Spleen (tissue), 11 donors: ENCODE measurements at regions not wholly inside any gene's neighbourhood (a gene's known extent, or its start where the extent isn't known, plus 50 kb on each side); places are given as distances from the start of the nearest gene placed in this dataset.
"Not testable (repeated sequence)": the region's sequence is repeated elsewhere in the genome, so short reads cannot be mapped to it uniquely, and the experiment has no call there.

ENCODE experiments used
- DNase-seq: peaks from one replicate; pipeline ENCODE4 v3.0.0-alpha.2; 2020
- H3K27ac ChIP-seq, 8 donors: fragments of 200-600 bp; sonication (generic) in 7 of 8; 1 replicate in 4 of 8; 2 replicates in 4 of 8; pipeline versions ENCODE4 v1.5.0 to v1.8.0; 2016 to 2021; ENCODE audit warnings: inconsistent platforms in 4 of 8, mild to moderate bottlenecking in 4 of 8, moderate library complexity in 1 of 8
- H3K27me3 ChIP-seq, 7 donors: fragments of 200-600 bp; sonication (generic) in 6 of 7; replicated peaks in 1 of 7; 1 replicate in 4 of 7; 2 replicates in 3 of 7; pipeline versions ENCODE4 v1.5.0 to v1.8.0; 2016 to 2021; ENCODE audit warnings: inconsistent platforms in 3 of 7, mild to moderate bottlenecking in 1 of 7
- H3K36me3 ChIP-seq, 6 donors: fragments of 200-600 bp; sonication (generic) in 5 of 6; 1 replicate in 4 of 6; 2 replicates in 2 of 6; pipeline versions ENCODE4 v1.5.0 to v1.8.0; 2016 to 2021; ENCODE audit warnings: inconsistent platforms in 2 of 6
- H3K4me1 ChIP-seq, 6 donors: fragments of 200-600 bp; sonication (generic) in 5 of 6; 1 replicate in 3 of 6; 2 replicates in 3 of 6; pipeline versions ENCODE4 v1.5.0 to v1.8.0; 2016 to 2021; ENCODE audit warnings: inconsistent platforms in 3 of 6
- H3K4me3 ChIP-seq, 8 donors: fragments of 200-600 bp; sonication (generic) in 7 of 8; 1 replicate in 4 of 8; 2 replicates in 4 of 8; pipeline versions ENCODE4 v1.5.0 to v1.8.0; 2016 to 2021; ENCODE audit warnings: inconsistent platforms in 4 of 8, mild to moderate bottlenecking in 4 of 8, moderate library complexity in 2 of 8
- H3K9me3 ChIP-seq, 8 donors: fragments of 200-600 bp; sonication (generic) in 7 of 8; 1 replicate in 4 of 8; 2 replicates in 4 of 8; pipeline versions ENCODE4 v1.5.0 to v1.8.0; 2016 to 2021; ENCODE audit warnings: inconsistent platforms in 4 of 8
- CTCF ChIP-seq, 11 experiments: fragments of 200-600 bp in 7 of 11; fragments of 450-650 bp in 4 of 11; sonication (generic) in 4 of 11; IDR thresholded peaks in 8 of 11; conservative IDR thresholded peaks in 3 of 11; 1 replicate in 7 of 11; 2 replicates in 4 of 11; pipeline versions ENCODE4 v1.4.0 to v1.8.0; 2016 to 2021; ENCODE audit warnings: antibody characterized with exemption in 11 of 11, inconsistent platforms in 4 of 11, mild to moderate bottlenecking in 1 of 11
- POLR2A ChIP-seq, 3 donors: fragments of 450-650 bp; IDR thresholded peaks; one replicate each; pipeline ENCODE4 v1.5.1; 2017; ENCODE audit warnings: antibody characterized with exemption in 3 of 3, mild to moderate bottlenecking in 1 of 3
- POLR2AphosphoS5 ChIP-seq, 3 donors: sonication (generic); formaldehyde crosslinking; IDR thresholded peaks; one replicate each; pipeline ENCODE4 v1.5.1; 2017; ENCODE audit warnings: antibody characterized with exemption in 3 of 3
- WGBS, 5 donors: extraction: QIAGEN DNeasy Blood & Tissue Kit in 3 of 5; methylation state at CpG; one replicate each; pipeline versions ENCODE4 v1.1.5 to v1.1.7; 2013 to 2018; 5-methylcytosine and 5-hydroxymethylcytosine counted together
- intact Hi-C: fragments of 100-400 bp; cut with DNase I; formaldehyde crosslinking; loops from one replicate; pipeline ENCODE4 v1.15.0; 2023; ENCODE audit warnings: low total_unique reads
- donor health status: healthy with polysubstance abuse.
- donor health status: DM: no; HTN: no; CAD: no; lungs with moderate emphysema.
- donor health status: DM: no; HTN: no; CAD: no.
- donor health status: Bipolar disorder and iron deficiency.
- donor health status: healthy.
- donor health status: DM: no; HTN: no; CAD: no.
- donor health status: DM: yes; HTN: yes; CAD: no.

GRCh38 chr7:68707159-68707558 is 891.1 kb upstream of the AUTS2 start:
- no peak overlapping the region for H3K27ac ChIP-seq
- no peak for DNase-seq
- WGBS, 5 donors: 73 to 85% (median 81%) methylated on average over 5 of the region's 5 CpGs
- no peaks in the 10 kb centered on the region for H3K4me1 ChIP-seq
- no peaks in the 10 kb centered on the region for H3K36me3 ChIP-seq
- intact Hi-C loops: no loop called here
- no peaks in the 10 kb centered on the region for H3K27me3 ChIP-seq
- no peak overlapping the region for H3K4me3 ChIP-seq
- TF ChIP-seq POLR2AphosphoS5 (IDR thresholded peaks at IDR 0.05): no peak
- TF ChIP-seq POLR2A (IDR thresholded peaks at IDR 0.05): no peak
- no peak for TF ChIP-seq CTCF (IDR thresholded peaks at IDR 0.05 in 8 of 11, conservative IDR thresholded peaks at IDR 0.05 in 3 of 11)
- peaks cover 0 to 51% (median 9%) of the 10 kb centered on the region in 8 donors for H3K9me3 ChIP-seq

- no peaks in the 10 kb centered on the region for H3K4me1 ChIP-seq
- WGBS, 5 donors: 82 to 90% (median 89%) methylated on average over 6 of the region's 6 CpGs
- H3K4me3 ChIP-seq: no peak overlapping the region
- H3K27me3 ChIP-seq: no peaks in the 10 kb centered on the region
- no peak overlapping the region for H3K27ac ChIP-seq
- DNase-seq: no peak
- H3K36me3 ChIP-seq: no peaks in the 10 kb centered on the region
- TF ChIP-seq POLR2A (IDR thresholded peaks at IDR 0.05): no peak
- no peak for TF ChIP-seq CTCF (IDR thresholded peaks at IDR 0.05 in 8 of 11, conservative IDR thresholded peaks at IDR 0.05 in 3 of 11)
- H3K9me3 ChIP-seq: peaks cover 0 to 51% (median 9%) of the 10 kb centered on the region in 8 donors
- intact Hi-C loops: no loop called here
Observed at GRCh38 chr7:68707958-68708357, 890.3 kb upstream of the AUTS2 start.

GRCh38 chr7:68712956-68713495 is 885.2 kb upstream of the AUTS2 start:
- intact Hi-C loops: no loop called here
- 84 to 92% (median 87%) methylated on average over 7 of the region's 7 CpGs for WGBS, 5 donors
- H3K4me3 ChIP-seq: no peak overlapping the region
- no peak overlapping the region for H3K27ac ChIP-seq
- no peaks in the 10 kb centered on the region for H3K36me3 ChIP-seq
- no peaks in the 10 kb centered on the region for H3K27me3 ChIP-seq
- no peak for DNase-seq
- peaks cover 0 to 36% (median 9%) of the 10 kb centered on the region in 8 donors for H3K9me3 ChIP-seq
- no peak for TF ChIP-seq POLR2A (IDR thresholded peaks at IDR 0.05)
- no peak for TF ChIP-seq POLR2AphosphoS5 (IDR thresholded peaks at IDR 0.05)
- no peak for TF ChIP-seq CTCF (IDR thresholded peaks at IDR 0.05 in 8 of 11, conservative IDR thresholded peaks at IDR 0.05 in 3 of 11)
- no peaks in the 10 kb centered on the region for H3K4me1 ChIP-seq

- DNase-seq, H3K4me1 ChIP-seq, intact Hi-C loops, H3K36me3 ChIP-seq, H3K27me3 ChIP-seq, H3K27ac ChIP-seq, H3K4me3 ChIP-seq: not testable (repeated sequence)
- WGBS, 5 donors: 74 to 90% (median 83%) methylated on average over 1 of the region's 1 CpG
- peaks cover 0 to 25% (median 9%) of the 10 kb centered on the region in 8 donors for H3K9me3 ChIP-seq
Observed at GRCh38 chr7:68714135-68714534, 884.1 kb upstream of the AUTS2 start.

GRCh38 chr7:68715907-68716306 is 882.4 kb upstream of the AUTS2 start:
- TF ChIP-seq CTCF (IDR thresholded peaks at IDR 0.05 in 8 of 11, conservative IDR thresholded peaks at IDR 0.05 in 3 of 11) (no peak), POLR2AphosphoS5 (IDR thresholded peaks at IDR 0.05) (no peak), POLR2A (IDR thresholded peaks at IDR 0.05) (no peak)
- Histone ChIP-seq H3K9me3 (peaks cover 0 to 13% (median 0%) of the 10 kb centered on the region in 8 donors), H3K27me3 (no peaks in the 10 kb centered on the region), H3K4me1 (no peaks in the 10 kb centered on the region), H3K36me3 (no peaks in the 10 kb centered on the region), H3K4me3 (no peak overlapping the region), H3K27ac (no peak overlapping the region)
- no peak for DNase-seq
- WGBS, 5 donors: 42 to 93% (median 84%) methylated on average over 4 of the region's 4 CpGs
- intact Hi-C loops: no loop called here
